Ovary (tissue), 7 donors: ENCODE measurements at regions not wholly inside any gene's neighbourhood (a gene's known extent, or its start where the extent isn't known, plus 50 kb on each side); places are given as distances from the start of the nearest gene placed in this dataset.
A peak's percentile ranks its signal among the peaks of the same experiment; 100 is the strongest.
"Not testable (repeated sequence)": the region's sequence is repeated elsewhere in the genome, so short reads cannot be mapped to it uniquely, and the experiment has no call there.

Experiments
- DNase-seq, 5 donors: peaks; one replicate each; pipeline ENCODE4 v3.0.0-alpha.2; 2019 to 2020
- H3K27ac ChIP-seq, 2 donors: fragments of 200-600 bp; one replicate each; pipeline versions ENCODE4 v1.5.1 to v1.8.0; 2019 to 2022
- H3K27me3 ChIP-seq: fragments of 200-600 bp; one replicate; pipeline ENCODE4 v1.8.0; 2022
- H3K36me3 ChIP-seq: fragments of 200-600 bp; sonication (generic); one replicate; pipeline ENCODE4 v1.5.1; 2019
- H3K4me1 ChIP-seq: one replicate; pipeline ENCODE4 v1.8.1; 2013; ENCODE audit warnings: mild to moderate bottlenecking, moderate library complexity; ENCODE audit not compliant: insufficient read depth
- H3K4me3 ChIP-seq: fragments of 200-600 bp; sonication (generic); one replicate; pipeline ENCODE4 v1.5.1; 2017
- H3K9me3 ChIP-seq, 2 donors: fragments of 200-600 bp in 1 of 2; sonication (generic) in 1 of 2; one replicate each; pipeline versions ENCODE4 v1.5.1 to v1.8.1; 2013 to 2019; ENCODE audit warnings: mild to moderate bottlenecking in 1 of 2, moderate library complexity in 1 of 2
- CTCF ChIP-seq, 3 donors: fragments of 450-650 bp in 2 of 3; fragments of 200-600 bp in 1 of 3; IDR thresholded peaks; one replicate each; pipeline versions ENCODE4 v1.5.1 to v1.8.0; 2016 to 2022; ENCODE audit warnings: antibody characterized with exemption in 3 of 3, mild to moderate bottlenecking in 1 of 3
- EP300 ChIP-seq: sonication (generic); formaldehyde crosslinking; IDR thresholded peaks from one replicate; pipeline ENCODE4 v1.6.1; 2017; ENCODE audit warnings: antibody characterized with exemption
- POLR2A ChIP-seq: fragments of 450-650 bp; IDR thresholded peaks from one replicate; pipeline ENCODE4 v1.6.1; 2017; ENCODE audit warnings: antibody characterized with exemption, mild to moderate bottlenecking, moderate library complexity
- WGBS, 3 donors: extraction: QIAGEN DNeasy Blood & Tissue Kit in 1 of 3; methylation state at CpG; one replicate each; pipeline versions ENCODE4 v1.1.5 to v1.1.7; 2013 to 2017; 5-methylcytosine and 5-hydroxymethylcytosine counted together
- intact Hi-C, 4 donors: fragments of 100-400 bp; cut with DNase I; formaldehyde crosslinking; loops; one replicate each; pipeline versions ENCODE4 v1.11.0 to v1.15.1; 2022 to 2023
- donor health status: DM: no; HTN: no; CAD: no; lungs with moderate emphysema.
- donor health status: DM: no; HTN: no; CAD: no.
- donor health status: Bipolar disorder and iron deficiency.
- donor health status: DM: no; HTN: no; CAD: no.
- donor health status: DM: yes; HTN: yes; CAD: no.

- Histone ChIP-seq H3K27ac (peak overlapping the region in 1 of 2 donors; percentile 12), H3K4me3 (no peak overlapping the region), H3K27me3 (no peaks in the 10 kb centered on the region), H3K36me3 (no peaks in the 10 kb centered on the region), H3K4me1 (peaks cover 3% of the 10 kb centered on the region), H3K9me3 (no peaks in the 10 kb centered on the region)
- no peak for TF ChIP-seq CTCF (IDR thresholded peaks at IDR 0.05)
- TF ChIP-seq POLR2A, result no peak
- no peak for TF ChIP-seq EP300
- intact Hi-C loops, result no loop called here
- 52 to 55% (median 54%) methylated on average over 2 of the region's 2 CpGs for WGBS, 3 donors
- DNase-seq, result no peak
Observed at GRCh38 chr1:94661431-94661932, 119.9 kb upstream of the F3 start.

DNA sequence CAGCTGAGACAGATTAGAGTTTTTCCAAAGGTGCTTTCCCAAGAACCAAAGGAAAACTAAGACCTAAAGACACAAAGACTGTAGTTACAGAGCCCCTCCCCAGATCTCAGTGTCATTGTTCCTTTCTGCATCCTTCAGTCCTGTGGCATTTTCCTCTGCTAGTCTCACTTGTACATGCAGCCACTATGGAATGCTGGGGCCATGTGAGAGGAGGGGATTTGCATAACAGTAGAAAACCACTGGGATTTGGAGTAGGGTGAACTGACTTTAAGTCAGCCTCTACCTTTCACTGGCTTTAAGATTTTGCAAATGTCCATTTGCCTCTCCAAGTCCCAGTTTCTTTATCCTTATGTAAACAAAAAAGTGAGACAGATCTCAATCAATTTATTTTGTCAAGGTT, 119.4 kb upstream of the F3 start:
- Histone ChIP-seq H3K4me3 (no peak overlapping the region), H3K27ac (peak overlapping the region in 1 of 2 donors; percentile 12), H3K9me3 (no peaks in the 10 kb centered on the region), H3K27me3 (no peaks in the 10 kb centered on the region), H3K36me3 (no peaks in the 10 kb centered on the region), H3K4me1 (peaks cover 3% of the 10 kb centered on the region)
- intact Hi-C loops, result no loop called here
- TF ChIP-seq POLR2A (no peak), CTCF (IDR thresholded peaks at IDR 0.05) (no peak), EP300 (no peak)
- DNase-seq, result no peak

DNA sequence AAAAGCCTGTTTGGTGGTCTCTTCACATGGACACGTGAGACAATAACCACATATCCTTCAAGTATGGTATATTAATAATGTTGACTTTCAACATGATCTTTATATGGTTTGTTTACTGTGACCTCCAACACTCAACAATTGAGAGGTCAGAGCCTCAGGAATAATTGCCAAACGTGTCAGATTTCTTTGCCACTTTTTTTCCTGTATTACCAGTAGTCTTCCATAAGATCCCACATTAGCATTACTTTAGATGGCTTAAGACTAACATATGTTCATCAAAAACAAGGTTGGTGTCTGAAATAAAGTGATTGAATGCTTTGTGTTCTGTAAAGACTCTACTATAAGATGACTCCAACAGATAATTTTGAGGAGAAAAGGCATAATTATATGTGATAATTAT, 118.7 kb upstream of the F3 start:
- no peaks in the 10 kb centered on the region for H3K36me3 ChIP-seq
- no peaks in the 10 kb centered on the region for H3K27me3 ChIP-seq
- TF ChIP-seq POLR2A, result no peak
- no peak for TF ChIP-seq CTCF (IDR thresholded peaks at IDR 0.05)
- no peak for TF ChIP-seq EP300
- no peak overlapping the region for H3K4me3 ChIP-seq
- H3K27ac ChIP-seq, result no peak overlapping the region
- no peak for DNase-seq
- H3K4me1 ChIP-seq, result peaks cover 3% of the 10 kb centered on the region
- WGBS, 3 donors, result 76 to 85% (median 81%) methylated on average over 2 of the region's 2 CpGs
- H3K9me3 ChIP-seq, result no peaks in the 10 kb centered on the region
- intact Hi-C loops, result no loop called here

- not testable (repeated sequence) for H3K4me3 ChIP-seq, H3K27me3 ChIP-seq, DNase-seq, H3K36me3 ChIP-seq, H3K4me1 ChIP-seq, H3K9me3 ChIP-seq, H3K27ac ChIP-seq
- WGBS, 3 donors, result 96 to 100% (median 96%) methylated on average over 1 of the region's 1 CpG
- intact Hi-C loops, result loop anchor here in 1 of 4 donors (10.0 kb wide), 1 partner anchor 46 kb away; no protein-coding TSS in a partner anchor
Observed at GRCh38 chr1:94659202-94659601, 117.6 kb upstream of the F3 start.

DNA sequence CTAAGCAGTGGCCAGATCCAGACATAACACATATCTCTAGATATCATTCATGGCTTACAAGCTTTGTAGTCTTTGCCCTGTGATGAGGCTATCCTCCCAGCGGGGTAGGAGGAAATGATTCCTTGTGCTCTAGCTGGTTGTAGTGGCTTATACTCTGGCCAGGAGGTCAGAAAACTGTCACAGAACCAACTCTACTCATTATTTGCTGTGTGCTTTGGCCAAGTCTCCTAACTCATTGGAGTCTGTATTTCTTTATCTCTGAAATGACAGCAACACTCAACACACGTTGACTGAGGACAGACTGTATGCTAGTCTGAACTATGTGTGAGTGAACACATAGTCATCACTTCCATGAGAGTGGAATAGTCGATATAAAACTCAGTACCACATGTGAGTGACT, 116.7 kb upstream of the F3 start:
- TF ChIP-seq CTCF (IDR thresholded peaks at IDR 0.05) (no peak), EP300 (no peak), POLR2A (no peak)
- peak overlapping the region in 1 of 2 donors; percentile 2 for H3K27ac ChIP-seq
- H3K4me1 ChIP-seq, result peaks cover 12% of the 10 kb centered on the region
- no peaks in the 10 kb centered on the region for H3K36me3 ChIP-seq
- H3K9me3 ChIP-seq, result no peaks in the 10 kb centered on the region
- 17 to 26% (median 17%) methylated on average over 3 of the region's 3 CpGs for WGBS, 3 donors
- DNase-seq, result no peak
- no peaks in the 10 kb centered on the region for H3K27me3 ChIP-seq
- intact Hi-C loops, result loop anchor here in 1 of 4 donors (10.0 kb wide), 1 partner anchor 47 kb away; no protein-coding TSS in a partner anchor
- H3K4me3 ChIP-seq, result no peak overlapping the region

GRCh38 chr1:94657776-94658175, 116.2 kb upstream of the F3 start:
- peak in 4 of 5 donors; percentile 45 to 70 (median 56) for DNase-seq
- H3K9me3 ChIP-seq, H3K27me3 ChIP-seq, H3K36me3 ChIP-seq, H3K4me3 ChIP-seq: not testable (repeated sequence)
- intact Hi-C loops, result loop anchor here in 1 of 4 donors (10.0 kb wide), 1 partner anchor 47 kb away; no protein-coding TSS in a partner anchor
- 21 to 38% (median 36%) methylated on average over 4 of the region's 4 CpGs for WGBS, 3 donors
- Histone ChIP-seq H3K4me1 (peaks cover 14% of the 10 kb centered on the region), H3K27ac (peak overlapping the region in 1 of 2 donors; percentile 2)
